Stimulated activated naive CD8-positive, alpha-beta T cell treated with anti-CD3 and anti-CD28 coated beads, Interleukin-15, Interleukin-2, amounts not matched to agents 100 U/mL and 50 U/mL, for 24 hours (primary cell): ENCODE measurements at regions not wholly inside any gene's neighbourhood (a gene's known extent, or its start where the extent isn't known, plus 50 kb on each side); places are given as distances from the start of the nearest gene placed in this dataset.

Experiments
- ATAC-seq: fragments of 150-1000 bp; cut with Tn5 transposase; one replicate; pipeline ENCODE4 v1.10.0; 2021
- DNase-seq: peaks from one replicate; pipeline ENCODE4 v3.0.0; 2021

DNA sequence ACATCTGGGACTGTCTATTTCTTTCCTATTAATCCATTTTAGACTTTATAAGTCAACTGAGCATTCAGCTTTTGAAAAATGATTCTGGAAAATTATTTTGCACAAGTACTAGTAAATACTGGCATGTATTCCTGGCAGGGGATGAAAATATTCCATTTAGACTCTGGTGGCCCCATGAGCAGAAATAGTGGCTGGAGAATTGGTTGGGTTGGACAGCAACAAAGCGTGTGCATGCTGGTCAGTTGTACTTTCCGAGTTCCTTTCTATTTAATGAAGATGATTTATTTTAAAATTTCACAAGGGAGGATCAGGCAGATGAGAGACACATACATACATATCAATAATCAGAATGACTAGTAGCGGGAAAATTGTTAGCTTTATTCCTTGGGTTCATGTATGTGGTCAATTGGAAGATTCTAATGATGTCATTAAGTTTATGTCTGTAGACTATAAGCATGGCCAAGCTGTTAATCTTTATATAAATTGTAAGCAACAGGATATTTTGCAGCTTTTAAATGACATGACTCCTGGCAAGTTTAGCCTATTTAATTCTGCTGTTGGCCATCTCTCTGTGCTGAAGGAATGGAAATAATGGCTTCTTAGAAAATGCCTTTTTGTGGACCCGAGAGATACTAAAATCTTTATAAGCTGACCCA is 541.6 kb downstream of the SLC4A3 start:
- ATAC-seq, result no peak
- no peak for DNase-seq

DNA sequence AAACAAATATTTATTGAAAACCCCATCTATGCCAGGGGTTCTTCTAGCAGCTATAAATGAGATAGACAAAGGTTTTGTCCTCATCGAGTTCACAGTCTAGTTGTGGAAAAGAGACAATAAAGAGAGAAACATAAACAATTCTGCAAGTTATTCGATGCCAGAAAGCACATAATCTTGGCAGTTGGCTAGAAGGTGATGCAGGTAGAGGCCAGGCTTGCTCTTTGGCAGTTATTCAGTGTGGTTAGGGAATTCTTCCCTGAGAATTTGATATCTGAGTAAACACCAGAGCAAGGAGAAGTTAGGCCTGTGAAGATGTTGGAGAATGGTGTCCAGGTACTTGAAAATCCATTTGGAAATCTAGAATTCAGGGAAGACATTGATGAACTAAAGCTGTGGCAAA is 547.4 kb downstream of the SLC4A3 start:
- DNase-seq, result no peak
- no peak for ATAC-seq

DNA sequence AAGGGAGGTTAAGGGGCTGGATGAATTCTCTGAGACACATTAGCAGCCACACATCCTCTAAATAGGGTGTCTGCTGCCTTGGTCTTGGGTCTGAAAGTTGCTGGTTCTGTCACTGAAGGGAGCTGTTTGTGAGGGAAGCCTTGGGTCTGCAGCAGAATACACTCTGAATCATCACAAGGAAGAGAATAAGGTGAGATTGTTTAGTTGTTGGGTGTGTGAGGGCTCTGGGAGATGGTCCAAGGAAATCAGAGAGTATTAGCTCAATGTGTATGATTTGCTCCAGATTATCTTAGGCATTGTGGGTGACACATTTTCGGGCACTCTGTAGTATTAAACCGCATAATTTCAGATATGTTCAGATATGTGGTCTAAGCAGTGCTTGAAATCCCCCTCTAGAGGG is 548.5 kb downstream of the SLC4A3 start:
- no peak for DNase-seq
- ATAC-seq, result no peak

DNA sequence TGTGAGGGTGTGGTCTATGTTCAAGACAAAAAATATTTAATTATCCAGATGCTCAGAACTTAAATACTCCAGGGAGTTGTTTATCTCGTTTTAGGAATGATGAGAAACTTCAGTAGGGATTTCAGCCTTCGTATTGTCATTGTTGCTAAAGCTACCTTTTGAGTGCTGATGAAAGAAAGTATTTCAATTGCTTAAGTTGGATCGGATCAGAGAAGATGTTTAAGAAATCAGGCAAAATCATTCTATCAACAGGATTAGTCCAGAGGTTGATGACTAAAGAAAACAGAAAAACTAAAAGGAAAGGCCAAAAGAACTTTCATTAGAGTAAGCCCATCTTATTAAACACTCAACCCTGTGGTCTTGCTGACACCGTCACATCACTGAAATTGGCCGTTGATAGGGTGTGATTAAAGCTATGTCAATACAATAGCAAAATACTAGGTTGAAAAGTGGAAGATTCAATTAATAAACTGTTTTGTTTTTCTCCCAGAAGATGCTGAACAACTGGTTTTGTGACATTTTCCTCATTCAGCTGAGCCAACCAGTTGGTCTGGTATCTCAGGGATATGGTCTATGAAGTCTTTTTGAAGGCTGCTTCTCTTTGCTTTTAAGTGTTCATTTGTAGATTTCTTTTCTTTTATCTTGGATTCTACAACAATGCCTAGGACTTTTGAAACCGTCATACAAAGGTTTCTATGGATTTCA is 551.7 kb downstream of the SLC4A3 start:
- DNase-seq, result no peak
- ATAC-seq, result no peak

DNA sequence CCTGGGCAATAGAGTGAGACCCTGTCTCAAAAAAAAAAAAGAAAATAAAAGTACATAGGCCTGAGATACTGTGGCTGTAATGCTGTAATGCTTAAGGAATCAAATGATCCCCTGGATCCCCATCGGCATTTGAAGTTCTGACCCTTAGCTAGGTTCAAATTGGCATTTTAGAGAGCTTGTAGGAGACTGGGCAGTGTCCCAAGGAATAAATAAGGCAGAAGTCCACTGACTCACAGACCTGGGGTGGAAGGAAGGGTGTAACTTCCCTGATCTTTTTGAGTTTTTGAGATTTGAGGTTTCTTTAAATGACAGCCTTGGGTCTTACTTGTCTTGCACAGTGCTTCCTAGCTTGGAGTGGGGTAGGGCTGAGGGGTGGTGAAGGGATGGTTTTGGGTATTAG is 553.7 kb downstream of the SLC4A3 start:
- no peak for DNase-seq
- ATAC-seq, result no peak

DNA sequence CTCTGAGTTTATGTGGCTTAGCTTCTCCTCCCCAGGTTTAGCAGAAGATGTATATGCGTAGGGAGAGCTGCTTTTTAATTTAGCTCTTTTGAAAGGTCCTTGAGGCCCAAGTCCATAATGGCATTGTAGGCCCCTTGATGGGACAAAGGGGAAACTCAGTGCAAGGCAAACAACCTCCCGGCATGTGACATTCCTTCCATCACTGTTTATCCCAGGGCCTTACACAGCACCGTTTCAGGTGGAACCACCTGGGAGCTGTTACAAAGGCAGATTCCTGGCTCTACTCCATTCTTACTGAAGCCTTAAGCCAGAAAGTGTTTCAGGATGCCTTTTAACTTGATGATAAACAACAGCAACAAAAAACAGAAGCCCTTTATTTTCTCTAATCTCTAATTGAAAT is 555.4 kb downstream of the SLC4A3 start:
- no peak for DNase-seq
- no peak for ATAC-seq

DNA sequence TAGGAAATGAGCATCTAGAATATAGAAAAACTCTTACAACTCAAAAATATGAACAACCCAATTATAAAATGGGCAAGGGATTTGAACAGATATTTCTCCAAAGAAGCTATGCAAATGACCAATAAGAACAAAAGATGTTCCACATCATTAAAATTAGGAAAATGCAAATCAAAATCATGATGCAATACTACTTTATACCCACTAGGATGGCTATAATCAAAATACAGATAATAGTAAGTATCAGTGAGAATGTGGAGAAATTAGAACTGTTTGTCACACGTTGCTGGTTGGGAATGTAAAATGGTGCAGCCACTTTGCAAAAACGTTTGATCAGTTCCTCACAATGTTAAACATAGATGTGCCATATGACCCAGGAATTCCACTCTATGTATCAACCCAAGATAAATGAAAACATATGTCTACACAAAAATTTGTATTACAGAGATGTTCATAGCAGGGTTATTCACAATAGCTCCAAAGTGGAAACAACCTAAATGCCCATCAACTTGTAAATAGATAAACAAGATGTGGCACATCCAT is 558.4 kb downstream of the SLC4A3 start:
- ATAC-seq (no peak), DNase-seq (no peak)

DNA sequence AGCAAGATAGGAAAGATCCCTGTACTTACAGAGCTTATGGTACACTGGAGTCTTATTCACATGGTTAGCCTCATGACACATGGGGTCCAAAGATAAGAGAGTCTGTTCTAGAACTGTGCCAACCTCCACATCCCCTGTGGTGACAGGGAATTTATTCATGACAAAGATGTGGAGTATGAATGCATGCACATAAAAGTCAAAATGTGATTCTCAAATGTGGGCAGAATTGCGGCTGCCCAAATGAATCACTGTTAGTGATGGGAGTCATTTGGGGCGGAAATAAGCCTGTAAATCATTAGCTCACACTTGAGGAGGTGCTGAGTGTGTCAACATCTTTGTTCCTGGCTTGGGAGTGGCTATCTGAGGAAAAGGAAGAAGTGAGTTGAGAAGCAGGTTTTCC is 560.6 kb downstream of the SLC4A3 start:
- DNase-seq (no peak), ATAC-seq (no peak)

DNA sequence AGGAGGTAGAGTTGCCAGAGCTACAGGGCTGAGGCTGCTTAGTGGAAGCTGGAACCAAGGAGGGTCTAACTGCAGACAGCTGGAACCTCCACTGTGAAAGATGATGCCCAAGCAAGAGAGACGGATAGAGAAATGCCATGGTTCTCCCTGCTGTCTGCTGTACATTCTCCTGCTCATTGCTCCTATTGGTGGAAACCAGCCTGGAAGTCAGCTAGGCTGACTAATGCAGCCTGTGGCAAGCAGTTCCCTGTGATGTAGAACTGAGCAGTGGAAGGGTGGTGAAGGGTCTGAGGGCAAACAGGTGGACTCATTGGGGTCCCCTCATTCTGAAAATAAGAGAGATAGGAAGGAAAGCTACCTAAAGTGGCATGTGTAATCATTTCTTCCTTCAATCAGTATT is 563.6 kb downstream of the SLC4A3 start:
- DNase-seq, result no peak
- no peak for ATAC-seq

DNA sequence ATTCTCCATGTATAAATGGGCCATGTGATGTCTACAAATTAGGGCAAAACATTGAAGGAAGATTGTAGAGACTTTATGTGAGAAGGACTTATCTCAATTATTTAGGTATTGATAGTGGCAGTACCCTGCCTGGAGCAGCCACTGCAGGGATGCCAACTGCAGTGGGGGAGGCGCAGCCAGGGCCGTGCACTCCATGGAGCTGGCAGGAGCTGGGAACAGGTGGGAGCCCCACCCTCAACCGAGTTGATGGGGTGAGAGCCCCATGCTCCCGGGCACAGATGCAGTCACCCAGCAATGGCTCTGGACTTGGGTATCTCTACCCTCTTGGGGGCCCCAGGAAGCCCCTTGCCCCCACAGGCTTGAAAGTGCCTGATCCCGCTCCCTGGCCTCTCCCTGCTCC is 564.3 kb downstream of the SLC4A3 start:
- ATAC-seq (no peak), DNase-seq (no peak)

DNA sequence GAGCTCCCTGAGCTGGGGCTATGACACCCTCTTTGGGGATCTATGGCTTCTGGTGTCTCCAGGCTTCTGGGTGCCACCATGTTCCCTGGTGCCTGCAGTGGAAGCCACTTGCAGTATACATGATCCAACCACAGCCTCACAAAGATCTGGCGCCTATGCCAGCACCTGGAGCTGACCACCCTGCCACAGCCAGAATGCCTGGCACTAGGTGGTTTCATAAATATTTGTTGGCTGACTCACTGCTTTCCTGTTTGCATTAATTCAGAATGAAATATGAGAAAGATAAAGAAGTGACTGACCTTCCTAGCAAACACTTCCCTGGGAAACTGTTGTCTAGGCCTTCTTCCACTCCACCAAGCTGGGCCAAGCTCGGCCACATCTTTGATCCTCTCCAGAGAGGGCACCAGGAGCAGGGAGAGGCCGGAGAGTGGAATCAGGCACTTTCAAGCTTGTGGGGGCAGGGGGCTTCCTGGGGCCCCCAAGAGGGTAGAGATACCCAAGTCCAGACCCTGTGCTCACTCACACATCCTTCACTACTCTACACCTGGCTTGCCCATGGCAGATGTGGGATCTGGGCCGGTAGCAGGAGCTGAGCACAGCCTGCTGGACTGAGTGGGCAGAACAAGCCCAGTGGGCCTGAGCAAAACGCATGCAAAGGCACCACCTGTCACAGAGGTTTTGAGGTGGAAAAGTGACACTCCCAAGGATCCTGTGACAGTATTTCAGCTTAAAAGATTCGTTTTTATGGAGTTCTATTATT is 565.7 kb downstream of the SLC4A3 start:
- ATAC-seq, result no peak
- DNase-seq, result no peak

DNA sequence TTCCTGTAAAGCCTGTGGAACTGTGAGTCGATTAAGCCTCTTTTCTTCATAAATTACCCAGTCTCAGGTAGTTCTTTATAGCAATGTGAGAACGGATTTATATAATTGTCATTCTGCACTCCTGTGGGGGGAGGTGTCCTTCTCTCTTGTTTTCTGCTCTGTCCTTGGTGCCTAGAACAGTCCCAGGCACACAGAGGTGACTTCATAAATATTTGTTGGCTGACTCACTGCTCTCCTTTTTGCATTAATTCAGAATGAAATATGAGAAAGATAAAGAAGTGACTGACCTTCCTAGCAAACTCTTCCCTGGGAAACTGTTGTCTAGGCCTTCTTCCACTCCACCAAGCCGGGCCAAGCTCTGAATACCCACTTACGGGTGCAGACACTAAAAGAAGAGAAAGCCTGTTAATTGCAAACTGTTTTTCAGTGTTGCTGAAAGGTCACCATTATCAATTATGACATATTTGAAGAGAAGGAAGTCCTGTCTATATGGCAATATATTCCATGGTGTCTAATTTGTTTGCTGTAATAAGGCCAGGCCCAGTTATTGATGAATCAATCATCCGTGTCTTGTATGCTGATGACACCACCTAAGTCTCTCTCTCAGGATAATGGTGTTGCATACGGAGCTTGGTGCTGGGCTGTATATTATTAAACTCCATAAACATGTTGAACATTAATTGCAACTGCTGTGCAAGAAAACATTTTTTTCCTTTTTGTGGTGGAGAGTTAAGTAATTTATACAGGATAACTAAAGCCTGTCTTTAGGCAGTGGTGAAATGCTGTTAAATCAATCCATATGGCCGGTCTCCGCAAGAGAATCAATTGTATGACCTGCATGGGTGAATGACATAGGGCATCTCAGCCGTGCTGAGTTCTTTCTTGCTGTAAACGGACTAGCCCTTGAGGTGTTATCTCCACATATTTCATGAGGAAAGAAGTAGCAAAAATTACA is 567.5 kb downstream of the SLC4A3 start:
- ATAC-seq, result no peak
- no peak for DNase-seq

DNA sequence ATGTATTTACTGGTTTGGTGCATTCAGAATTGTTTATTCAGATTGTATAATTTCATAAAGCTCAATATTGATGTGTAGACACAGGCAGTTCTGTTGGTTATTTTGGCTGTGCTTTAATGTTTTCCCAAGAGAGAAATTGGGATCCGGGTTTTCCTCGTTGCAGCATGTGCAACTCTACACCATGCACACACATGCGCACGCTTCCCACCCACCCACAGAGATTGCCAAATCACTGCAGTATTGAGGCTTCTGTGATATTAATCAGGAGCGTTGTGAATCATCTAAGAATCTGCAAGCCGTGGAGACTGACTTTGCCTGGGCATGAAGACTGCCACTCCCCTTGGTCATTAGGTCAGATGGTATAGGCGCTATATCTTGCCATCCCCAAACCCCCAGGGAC is 571.5 kb downstream of the SLC4A3 start:
- no peak for DNase-seq
- ATAC-seq, result no peak

DNA sequence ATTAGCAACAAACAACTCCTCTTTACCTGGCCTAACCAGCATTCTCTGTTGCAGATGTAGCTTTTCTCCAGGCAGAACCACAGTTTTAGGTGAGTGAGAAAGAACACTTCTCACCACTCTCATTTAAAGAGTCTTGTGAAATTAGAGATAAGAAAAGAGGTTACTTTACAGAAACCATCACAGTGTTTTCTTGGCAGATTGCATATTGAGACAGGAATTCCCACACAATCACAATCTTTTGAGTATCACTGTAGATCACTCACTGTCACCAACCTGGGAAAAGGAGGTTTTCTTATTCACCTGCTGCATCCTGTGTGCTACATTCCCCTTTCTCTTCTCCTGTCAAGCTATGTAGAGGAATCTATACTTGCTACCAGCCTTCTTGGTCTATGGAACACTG is 574.6 kb downstream of the SLC4A3 start:
- no peak for ATAC-seq
- DNase-seq, result no peak

DNA sequence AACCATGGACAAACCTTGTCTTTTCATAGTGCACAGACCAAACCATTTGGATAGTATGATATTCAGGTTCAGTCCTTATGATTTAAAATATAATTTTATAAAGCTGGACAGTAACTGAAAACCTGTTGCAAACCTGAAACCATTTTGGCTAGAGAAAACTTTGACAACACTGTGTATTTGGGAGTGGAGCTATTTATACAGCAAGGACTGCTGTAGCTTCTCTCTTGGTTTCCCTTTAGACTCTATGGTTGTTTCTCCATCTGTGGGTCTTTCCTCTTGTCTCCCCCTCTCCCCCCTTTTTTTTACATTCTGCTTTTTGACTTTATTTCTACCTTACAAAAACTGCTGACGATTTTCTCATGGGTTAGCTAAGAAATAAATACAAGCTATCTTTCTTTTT is 581.7 kb downstream of the SLC4A3 start:
- ATAC-seq (no peak), DNase-seq (no peak)

DNA sequence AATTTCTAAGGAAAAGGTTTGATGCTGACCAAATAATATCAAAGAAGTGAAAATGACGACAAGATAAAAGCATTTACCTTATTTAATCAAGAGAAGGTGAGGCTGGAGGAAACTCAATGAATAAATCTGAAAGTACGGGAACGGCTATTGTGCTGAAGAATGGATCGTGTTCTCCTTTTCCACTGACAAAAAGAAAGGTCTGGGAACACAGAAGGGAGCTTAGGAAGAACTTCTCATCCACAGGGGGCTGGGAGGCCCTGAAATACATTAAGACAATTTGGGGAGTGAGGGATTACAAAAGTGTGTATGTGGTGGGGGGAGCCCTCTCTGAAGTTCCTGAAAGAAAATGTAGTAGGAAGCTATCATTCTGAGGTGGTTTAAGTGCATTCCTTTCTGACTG is 582.3 kb downstream of the SLC4A3 start:
- ATAC-seq (no peak), DNase-seq (no peak)

DNA sequence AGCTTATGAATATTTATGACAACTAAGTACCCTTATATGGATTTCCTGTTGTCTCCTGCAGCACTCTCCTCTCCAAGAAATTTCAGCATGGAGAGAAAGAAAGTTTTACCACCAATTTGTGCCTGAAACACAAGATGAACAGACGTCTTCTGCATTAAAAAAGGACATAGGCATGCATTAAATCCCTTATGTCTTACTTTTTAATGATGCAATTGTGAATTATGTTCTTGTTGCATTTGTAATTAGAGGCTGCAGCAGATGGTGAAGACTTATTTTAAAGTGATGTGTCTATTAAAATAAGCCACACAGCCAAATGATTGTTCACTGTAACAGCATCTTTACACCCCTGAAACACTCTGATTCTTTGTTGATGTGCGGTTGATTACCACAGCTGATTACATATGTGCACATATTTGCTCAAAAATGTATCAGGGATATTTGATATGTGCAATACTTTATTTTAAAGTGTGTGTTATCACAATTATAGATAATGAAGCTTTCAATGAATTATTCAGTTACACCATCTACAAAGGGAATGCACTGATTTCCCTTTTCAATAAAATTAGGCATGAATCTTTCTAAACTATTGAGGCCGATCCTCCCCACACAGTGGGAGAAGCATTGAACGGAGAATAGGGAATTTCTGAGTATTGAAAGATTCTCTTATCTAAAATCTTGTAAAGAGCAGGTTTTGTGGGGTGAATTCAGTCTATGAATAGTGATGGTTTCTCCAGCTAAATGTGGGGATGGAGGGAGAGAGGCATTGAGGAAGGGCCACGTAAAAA is 585.1 kb downstream of the SLC4A3 start:
- DNase-seq (no peak), ATAC-seq (no peak)

DNA sequence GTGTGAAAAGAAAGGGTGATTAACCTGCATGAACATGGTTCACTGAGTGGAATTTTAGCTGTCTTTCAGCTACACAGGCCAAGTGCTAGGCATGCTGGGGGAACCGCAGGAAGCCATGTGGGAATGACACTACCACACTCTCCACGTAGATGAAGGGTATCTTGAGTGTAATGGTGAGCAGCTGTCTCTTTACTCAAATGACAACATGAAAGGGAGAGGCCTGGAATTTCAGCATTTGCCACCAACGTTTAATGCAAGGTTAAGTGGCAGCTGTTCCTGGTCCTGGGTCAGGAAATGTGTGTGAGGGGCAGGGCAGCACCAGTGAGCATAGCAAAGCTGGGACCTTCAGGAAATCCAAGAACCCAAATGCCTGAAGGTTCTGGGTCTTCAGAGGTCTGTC is 588.4 kb downstream of the SLC4A3 start:
- no peak for DNase-seq
- no peak for ATAC-seq

DNA sequence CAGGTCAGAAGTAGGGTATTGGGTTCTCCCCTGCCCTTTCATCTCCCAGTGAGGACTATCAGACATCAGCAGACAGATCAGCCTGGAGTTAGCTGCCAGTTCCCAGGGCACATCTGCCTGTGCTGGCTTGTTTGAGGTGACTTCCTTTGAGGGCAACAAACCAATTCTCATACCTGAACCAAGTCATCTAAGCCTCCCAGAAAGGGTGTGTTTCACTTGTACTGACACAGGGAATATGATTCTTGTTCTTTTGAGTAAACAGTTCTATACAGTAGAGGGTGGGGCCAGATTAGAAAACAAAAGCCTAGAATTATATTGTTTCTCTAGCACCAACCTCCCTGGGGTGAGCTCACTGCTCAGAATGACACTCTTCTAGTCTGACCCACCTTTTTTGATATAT is 591.9 kb downstream of the SLC4A3 start:
- no peak for ATAC-seq
- DNase-seq, result no peak

DNA sequence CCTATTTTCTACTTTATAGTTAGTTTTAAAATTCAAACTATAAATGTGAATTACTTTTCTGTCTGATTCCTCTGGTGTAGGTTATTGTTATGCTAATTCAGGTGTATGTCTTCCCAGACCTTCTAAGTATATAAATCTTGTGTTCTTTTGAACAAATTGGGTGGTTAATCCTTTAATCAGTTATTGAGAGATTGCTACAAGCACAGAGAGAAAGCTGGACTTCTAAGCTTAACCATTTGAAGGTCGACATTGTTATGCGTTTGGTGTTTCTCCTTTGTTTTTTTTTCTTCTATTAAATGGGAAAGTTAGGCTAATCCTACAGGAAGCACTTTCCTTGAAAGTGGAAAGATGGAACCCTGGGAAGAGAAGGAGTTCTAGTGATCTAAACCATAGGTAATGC is 592.6 kb downstream of the SLC4A3 start:
- ATAC-seq, result no peak
- no peak for DNase-seq

DNA sequence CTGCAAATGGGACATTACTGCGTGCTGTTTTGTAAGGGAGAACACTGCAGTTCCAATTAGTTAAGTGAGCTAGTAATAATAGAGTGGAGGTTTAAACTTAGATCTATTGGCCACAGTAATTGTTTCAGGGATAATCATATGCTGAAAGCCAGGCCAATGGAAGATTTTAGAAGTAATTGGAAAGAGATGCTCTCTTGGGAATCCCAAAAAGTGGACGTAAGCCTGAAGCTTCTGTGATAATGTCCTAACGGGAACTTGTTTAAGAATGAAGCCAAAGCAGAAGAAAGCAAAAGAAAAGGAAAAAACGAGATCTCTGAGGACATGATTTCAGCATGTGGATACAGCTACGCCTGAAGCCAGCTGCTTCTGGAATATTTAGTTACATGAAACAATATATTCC is 594.6 kb downstream of the SLC4A3 start:
- DNase-seq (no peak), ATAC-seq (no peak)
